ENCODE measurements at regions not wholly inside any gene's neighbourhood (a gene's known extent, or its start where the extent isn't known, plus 50 kb on each side); places are given as distances from the start of the nearest gene placed in this dataset.

DNA sequence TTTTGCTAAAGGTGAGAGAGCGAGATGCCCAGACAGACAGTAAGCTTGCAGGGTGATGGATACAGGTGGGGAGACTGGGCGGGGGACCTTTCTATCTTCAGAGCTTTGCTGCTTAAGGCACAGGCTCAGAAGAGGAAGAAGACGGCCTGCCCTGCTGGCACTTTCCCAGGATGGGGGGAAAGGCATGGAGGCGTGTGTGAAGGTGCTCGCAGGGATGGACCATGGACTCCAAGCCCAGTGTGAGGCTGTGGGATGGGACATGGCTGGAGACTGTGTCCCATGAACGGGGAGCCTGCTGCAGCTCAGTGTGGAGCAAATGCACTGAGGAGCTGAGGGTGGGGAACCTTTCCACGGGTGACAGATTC lies 243.2 kb upstream of the IRX4 start:
- Mint-ChIP-seq H3K27me3 (ENCODE audit: low read depth, unreplicated experiment) (peaks cover 41% of the 10 kb centered on the region), H3K36me3 (ENCODE audit: low read depth, unreplicated experiment) (no peaks in the 10 kb centered on the region), H3K27ac (ENCODE audit: unreplicated experiment) (no peak overlapping the region), H3K4me1 (ENCODE audit: low read depth, unreplicated experiment) (no peaks in the 10 kb centered on the region), H3K9me3 (ENCODE audit: unreplicated experiment) (peaks cover 9% of the 10 kb centered on the region), H3K4me3 (ENCODE audit: unreplicated experiment) (no peak overlapping the region)
- Histone ChIP-seq H3K9ac (ENCODE audit: low read length) (no peak overlapping the region), H3K27ac (ENCODE audit: low read depth, low read length) (no peak overlapping the region), H3K79me2 (ENCODE audit: insufficient read depth, low read length) (no peaks in the 10 kb centered on the region), H2AFZ (ENCODE audit: low read depth, low read length) (no peak overlapping the region), H3K4me3 (ENCODE audit: insufficient read depth, low read depth, low read length) (no peak overlapping the region), H3K4me1 (ENCODE audit: insufficient read depth, low read length) (no peaks in the 10 kb centered on the region), H3K36me3 (ENCODE audit: insufficient read depth, low read length) (no peaks in the 10 kb centered on the region), H3K27me3 (ENCODE audit: insufficient read depth, low read length) (no peaks in the 10 kb centered on the region), H3K9me3 (ENCODE audit: insufficient read depth, low read depth, low read length) (peaks cover 3% of the 10 kb centered on the region), H4K20me1 (ENCODE audit: insufficient read depth, low read length) (no peaks in the 10 kb centered on the region), H3K4me2 (ENCODE audit: low read length) (no peak overlapping the region)
- no peak for TF ChIP-seq EZH2 (IDR thresholded peaks at IDR 0.05; ENCODE audit: insufficient read depth, low read length)
- TF ChIP-seq, protein P1, sequence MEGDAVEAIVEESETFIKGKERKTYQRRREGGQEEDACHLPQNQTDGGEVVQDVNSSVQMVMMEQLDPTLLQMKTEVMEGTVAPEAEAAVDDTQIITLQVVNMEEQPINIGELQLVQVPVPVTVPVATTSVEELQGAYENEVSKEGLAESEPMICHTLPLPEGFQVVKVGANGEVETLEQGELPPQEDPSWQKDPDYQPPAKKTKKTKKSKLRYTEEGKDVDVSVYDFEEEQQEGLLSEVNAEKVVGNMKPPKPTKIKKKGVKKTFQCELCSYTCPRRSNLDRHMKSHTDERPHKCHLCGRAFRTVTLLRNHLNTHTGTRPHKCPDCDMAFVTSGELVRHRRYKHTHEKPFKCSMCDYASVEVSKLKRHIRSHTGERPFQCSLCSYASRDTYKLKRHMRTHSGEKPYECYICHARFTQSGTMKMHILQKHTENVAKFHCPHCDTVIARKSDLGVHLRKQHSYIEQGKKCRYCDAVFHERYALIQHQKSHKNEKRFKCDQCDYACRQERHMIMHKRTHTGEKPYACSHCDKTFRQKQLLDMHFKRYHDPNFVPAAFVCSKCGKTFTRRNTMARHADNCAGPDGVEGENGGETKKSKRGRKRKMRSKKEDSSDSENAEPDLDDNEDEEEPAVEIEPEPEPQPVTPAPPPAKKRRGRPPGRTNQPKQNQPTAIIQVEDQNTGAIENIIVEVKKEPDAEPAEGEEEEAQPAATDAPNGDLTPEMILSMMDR (IDR thresholded peaks at IDR 0.05; ENCODE audit: insufficient read depth, low read depth, low read length) = no peak
- FAIRE-seq = no peak
- DNase-seq (ENCODE audit: low read depth) = no peak

DNA sequence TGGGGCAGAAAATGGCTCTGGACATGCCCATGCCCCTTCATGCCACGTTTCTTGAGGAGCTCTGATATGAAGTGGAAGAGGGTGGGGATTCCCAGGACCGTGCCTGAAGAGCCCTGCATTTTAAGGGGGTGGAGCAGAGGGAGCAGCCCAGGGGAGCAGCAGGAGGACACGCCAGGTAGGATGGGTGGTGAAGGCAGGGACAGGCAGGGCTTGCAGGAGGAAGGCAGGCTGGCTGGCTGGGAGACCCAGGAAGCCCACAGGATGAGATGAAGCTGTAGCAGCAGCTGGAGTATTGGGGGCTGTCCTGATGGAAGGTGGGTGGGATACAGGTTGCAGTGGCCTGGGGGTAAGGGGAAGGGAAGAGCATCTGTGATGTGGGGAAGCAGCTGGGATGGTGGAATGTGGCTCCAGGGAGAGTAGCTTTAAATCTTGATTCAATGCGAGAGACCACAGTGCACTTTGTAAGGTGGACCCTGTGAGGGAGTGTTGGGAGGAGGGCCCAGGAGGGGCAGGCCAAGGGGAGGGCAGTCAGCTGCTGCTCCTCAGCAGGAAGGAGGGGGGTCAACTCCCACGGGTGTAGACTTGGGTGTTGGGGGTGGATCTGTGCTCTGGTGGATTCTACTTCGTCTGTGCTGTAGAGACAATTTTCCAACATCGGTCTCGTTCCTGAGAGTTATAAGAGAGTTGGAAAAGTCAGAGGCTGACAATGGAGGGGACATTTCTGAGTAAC lies 242.6 kb upstream of the IRX4 start:
- no peaks in the 10 kb centered on the region for H3K4me1 Mint-ChIP-seq (ENCODE audit: low read depth, unreplicated experiment)
- no peak overlapping the region for H3K27ac Mint-ChIP-seq (ENCODE audit: unreplicated experiment)

More for the DNA sequence above, 242.6 kb upstream of the IRX4 start:
- H3K4me2 ChIP-seq (ENCODE audit: low read length) = no peak overlapping the region
- TF ChIP-seq EZH2 (IDR thresholded peaks at IDR 0.05; ENCODE audit: insufficient read depth, low read length) = no peak
- TF ChIP-seq, protein P1 (IDR thresholded peaks at IDR 0.05; ENCODE audit: insufficient read depth, low read depth, low read length) = no peak
- H3K4me3 Mint-ChIP-seq (ENCODE audit: unreplicated experiment) = no peak overlapping the region
- H3K9me3 Mint-ChIP-seq (ENCODE audit: unreplicated experiment) = peaks cover 9% of the 10 kb centered on the region
- no peak overlapping the region for H2AFZ ChIP-seq (ENCODE audit: low read depth, low read length)
- H3K9me3 ChIP-seq (ENCODE audit: insufficient read depth, low read depth, low read length) = peaks cover 3% of the 10 kb centered on the region
- H3K4me1 ChIP-seq (ENCODE audit: insufficient read depth, low read length) = no peaks in the 10 kb centered on the region
- no peaks in the 10 kb centered on the region for H3K79me2 ChIP-seq (ENCODE audit: insufficient read depth, low read length)
- no peaks in the 10 kb centered on the region for H3K27me3 ChIP-seq (ENCODE audit: insufficient read depth, low read length)
- FAIRE-seq = no peak
- no peaks in the 10 kb centered on the region for H3K36me3 Mint-ChIP-seq (ENCODE audit: low read depth, unreplicated experiment)
- H3K27ac ChIP-seq (ENCODE audit: low read depth, low read length) = no peak overlapping the region
- no peaks in the 10 kb centered on the region for H3K36me3 ChIP-seq (ENCODE audit: insufficient read depth, low read length)
- no peak for DNase-seq (ENCODE audit: low read depth)
- peaks cover 41% of the 10 kb centered on the region for H3K27me3 Mint-ChIP-seq (ENCODE audit: low read depth, unreplicated experiment)
- H3K9ac ChIP-seq (ENCODE audit: low read length) = no peak overlapping the region
- no peak overlapping the region for H3K4me3 ChIP-seq (ENCODE audit: insufficient read depth, low read depth, low read length)
- H4K20me1 ChIP-seq (ENCODE audit: insufficient read depth, low read length) = no peaks in the 10 kb centered on the region

Measured in astrocyte (in vitro differentiated cells and primary cell).